ENCODE measurements at regions not wholly inside any gene's neighbourhood (a gene's known extent, or its start where the extent isn't known, plus 50 kb on each side); places are given as distances from the start of the nearest gene placed in this dataset.

GRCh38 chr1:96989302-96989701 lies 267.7 kb downstream of the PTBP2 start:
- TF ChIP-seq, protein P1, sequence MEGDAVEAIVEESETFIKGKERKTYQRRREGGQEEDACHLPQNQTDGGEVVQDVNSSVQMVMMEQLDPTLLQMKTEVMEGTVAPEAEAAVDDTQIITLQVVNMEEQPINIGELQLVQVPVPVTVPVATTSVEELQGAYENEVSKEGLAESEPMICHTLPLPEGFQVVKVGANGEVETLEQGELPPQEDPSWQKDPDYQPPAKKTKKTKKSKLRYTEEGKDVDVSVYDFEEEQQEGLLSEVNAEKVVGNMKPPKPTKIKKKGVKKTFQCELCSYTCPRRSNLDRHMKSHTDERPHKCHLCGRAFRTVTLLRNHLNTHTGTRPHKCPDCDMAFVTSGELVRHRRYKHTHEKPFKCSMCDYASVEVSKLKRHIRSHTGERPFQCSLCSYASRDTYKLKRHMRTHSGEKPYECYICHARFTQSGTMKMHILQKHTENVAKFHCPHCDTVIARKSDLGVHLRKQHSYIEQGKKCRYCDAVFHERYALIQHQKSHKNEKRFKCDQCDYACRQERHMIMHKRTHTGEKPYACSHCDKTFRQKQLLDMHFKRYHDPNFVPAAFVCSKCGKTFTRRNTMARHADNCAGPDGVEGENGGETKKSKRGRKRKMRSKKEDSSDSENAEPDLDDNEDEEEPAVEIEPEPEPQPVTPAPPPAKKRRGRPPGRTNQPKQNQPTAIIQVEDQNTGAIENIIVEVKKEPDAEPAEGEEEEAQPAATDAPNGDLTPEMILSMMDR (conservative IDR thresholded peaks at IDR 0.05; ENCODE audit: low read depth, low read length): no peak
- no peak overlapping the region for H3K4me3 ChIP-seq (ENCODE audit: low read depth, low read length)
- DNase-seq (ENCODE audit: low read depth): no peak

DNA sequence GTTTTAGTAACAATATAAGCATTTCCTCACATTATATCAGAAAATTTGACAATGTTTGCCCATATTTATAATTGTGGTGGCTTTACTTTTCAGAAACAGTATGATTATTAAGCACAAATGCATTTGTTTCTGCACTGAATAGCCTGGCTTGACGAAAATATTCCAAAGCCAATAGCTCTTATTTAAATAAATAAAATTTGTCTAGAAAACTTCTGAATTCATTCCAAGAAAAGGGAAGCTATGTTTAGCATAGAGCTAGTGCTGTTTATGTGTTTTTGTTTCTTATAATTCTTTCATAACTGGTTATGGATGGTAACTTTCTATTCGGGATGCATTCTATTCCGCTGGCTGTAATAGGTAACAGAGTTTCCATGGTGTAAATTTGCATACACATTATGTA lies 268.6 kb downstream of the PTBP2 start:
- TF ChIP-seq, protein P1 (conservative IDR thresholded peaks at IDR 0.05; ENCODE audit: low read depth, low read length): no peak
- H3K4me3 ChIP-seq (ENCODE audit: low read depth, low read length): no peak overlapping the region
- DNase-seq (ENCODE audit: low read depth): no peak

DNA sequence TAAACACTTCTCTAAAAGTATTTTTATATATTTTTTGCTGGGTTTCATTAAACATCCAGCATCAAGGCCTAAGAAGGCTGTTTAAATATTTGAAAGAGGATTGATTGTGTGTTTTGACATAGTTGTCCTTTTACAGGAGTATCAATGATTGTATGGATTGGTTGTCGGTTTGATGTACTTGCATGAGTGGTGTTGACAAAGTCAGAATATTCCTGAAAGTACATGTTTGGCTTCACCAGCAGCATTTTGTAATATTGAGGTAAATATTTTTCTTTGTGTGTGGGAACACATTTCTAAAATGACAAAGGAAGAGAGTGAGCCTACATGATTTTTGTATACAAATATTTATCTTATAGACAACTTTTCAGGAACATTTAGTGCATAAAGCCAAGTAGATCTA lies 269.7 kb downstream of the PTBP2 start:
- TF ChIP-seq, protein P1 (conservative IDR thresholded peaks at IDR 0.05; ENCODE audit: low read depth, low read length): no peak
- no peak for DNase-seq (ENCODE audit: low read depth)

DNA sequence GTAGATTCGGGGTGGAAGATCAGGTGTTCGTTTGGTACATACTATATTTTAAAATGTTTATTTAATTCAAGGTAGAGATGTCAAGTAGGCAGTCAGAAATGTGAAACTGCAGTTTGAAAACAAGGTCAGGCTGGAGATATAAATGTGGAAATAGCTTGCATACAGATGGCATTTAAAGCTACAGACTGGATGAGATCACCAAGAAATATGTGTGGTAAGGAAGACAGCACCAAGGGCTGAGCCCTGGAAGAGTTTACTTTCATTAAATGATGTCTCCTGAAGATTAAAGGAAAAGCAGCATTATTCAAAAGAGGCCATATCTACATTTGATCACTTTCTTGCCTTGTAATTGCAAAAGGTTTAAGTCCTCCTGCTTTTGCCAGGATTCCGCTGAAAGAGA lies 271.3 kb downstream of the PTBP2 start:
- TF ChIP-seq, protein P1 (conservative IDR thresholded peaks at IDR 0.05; ENCODE audit: low read depth, low read length): no peak
- DNase-seq (ENCODE audit: low read depth): no peak
- H3K4me3 ChIP-seq (ENCODE audit: low read depth, low read length): no peak overlapping the region

More for the DNA sequence above, 269.7 kb downstream of the PTBP2 start:
- H3K4me3 ChIP-seq (ENCODE audit: low read depth, low read length): no peak overlapping the region

- no peak overlapping the region for H3K4me3 ChIP-seq (ENCODE audit: low read depth, low read length)
- TF ChIP-seq, protein P1 (conservative IDR thresholded peaks at IDR 0.05; ENCODE audit: low read depth, low read length): no peak
Observed at GRCh38 chr1:96995351-96995750, 273.8 kb downstream of the PTBP2 start.

DNA sequence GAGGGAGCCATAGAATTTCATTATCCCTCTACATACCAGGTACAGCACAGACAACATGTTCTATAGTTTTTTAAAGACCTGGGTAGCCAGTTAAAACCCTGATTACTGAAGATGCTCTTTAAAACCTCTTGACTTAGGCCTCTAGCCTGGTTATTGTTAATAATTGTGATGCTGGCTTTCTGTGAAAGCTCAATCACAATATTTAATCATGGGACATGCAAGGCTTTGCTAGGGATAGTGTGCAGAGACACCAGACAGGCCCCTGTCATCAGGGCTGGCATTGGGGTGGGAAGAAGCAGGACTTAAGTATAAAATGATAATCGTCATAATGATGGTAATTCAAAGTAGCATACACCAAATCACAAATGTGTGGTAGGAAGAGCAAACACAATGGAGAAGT lies 274.4 kb downstream of the PTBP2 start:
- no peak for DNase-seq (ENCODE audit: low read depth)
- TF ChIP-seq, protein P1 (conservative IDR thresholded peaks at IDR 0.05; ENCODE audit: low read depth, low read length): no peak
- H3K4me3 ChIP-seq (ENCODE audit: low read depth, low read length): no peak overlapping the region

More at GRCh38 chr1:96995351-96995750, 273.8 kb downstream of the PTBP2 start:
- DNase-seq (ENCODE audit: low read depth): no peak

DNA sequence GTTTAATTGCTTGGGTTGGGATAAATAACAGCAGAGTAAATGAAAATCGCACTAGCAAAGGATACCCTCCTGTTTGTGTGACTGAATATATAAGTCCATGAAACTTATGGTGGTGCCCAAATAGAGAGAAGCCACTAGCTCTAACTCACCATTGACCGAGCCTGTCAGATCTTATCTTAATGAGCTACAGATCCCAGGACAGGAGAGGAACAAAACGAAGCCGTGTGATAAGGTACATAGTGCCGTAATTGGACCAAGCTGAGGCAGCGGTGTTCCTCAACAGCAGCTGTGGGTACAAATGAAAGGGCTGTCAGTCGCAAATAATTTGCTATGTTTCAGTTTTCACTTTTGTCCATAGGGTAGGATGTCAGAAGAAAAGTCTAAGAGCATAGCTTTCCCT lies 276.1 kb downstream of the PTBP2 start:
- H3K4me3 ChIP-seq (ENCODE audit: low read depth, low read length): no peak overlapping the region
- TF ChIP-seq, protein P1 (conservative IDR thresholded peaks at IDR 0.05; ENCODE audit: low read depth, low read length): no peak

More for the DNA sequence above, 276.1 kb downstream of the PTBP2 start:
- no peak for DNase-seq (ENCODE audit: low read depth)

Measured in epithelial cell of proximal tubule (primary cell).